HG03469 (cell line): ENCODE measurements at regions not wholly inside any gene's neighbourhood (a gene's known extent, or its start where the extent isn't known, plus 50 kb on each side); places are given as distances from the start of the nearest gene placed in this dataset.

ENCODE experiments used
- ATAC-seq: cut with Tn5 transposase; IDR thresholded peaks from one replicate; pipeline ENCODE4 v1.9.1; 2021; ENCODE audit warnings: mild to moderate bottlenecking, moderate library complexity, moderate number of reproducible peaks; ENCODE audit not compliant: unreplicated experiment

- no peak for ATAC-seq
Observed at GRCh38 chr10:110396284-110396651, 91.5 kb upstream of the SMNDC1 start.

GRCh38 chr10:110397856-110398255, 93.1 kb upstream of the SMNDC1 start:
- ATAC-seq = no peak

GRCh38 chr10:110398419-110399105, 93.8 kb upstream of the SMNDC1 start:
- no peak for ATAC-seq

- no peak for ATAC-seq
Observed at GRCh38 chr10:110399106-110399964, 94.6 kb upstream of the SMNDC1 start.

- no peak for ATAC-seq
Observed at GRCh38 chr10:110399965-110400933, 95.5 kb upstream of the SMNDC1 start.

- no peak for ATAC-seq
Observed at GRCh38 chr10:110401401-110402076, 96.2 kb upstream of the DUSP5 start.

- no peak for ATAC-seq
Observed at GRCh38 chr10:110402077-110402416, 95.7 kb upstream of the DUSP5 start.

GRCh38 chr10:110403593-110403992, 94.1 kb upstream of the DUSP5 start:
- no peak for ATAC-seq

- no peak for ATAC-seq
Observed at GRCh38 chr10:110404413-110404812, 93.3 kb upstream of the DUSP5 start.

GRCh38 chr10:110404825-110405224, 92.9 kb upstream of the DUSP5 start:
- no peak for ATAC-seq

- ATAC-seq = no peak
Observed at GRCh38 chr10:110405380-110405779, 92.3 kb upstream of the DUSP5 start.

- ATAC-seq = no peak
Observed at GRCh38 chr10:110407301-110408170, 90.2 kb upstream of the DUSP5 start.

- ATAC-seq = no peak
Observed at GRCh38 chr10:110408203-110408871, 89.4 kb upstream of the DUSP5 start.

- ATAC-seq = no peak
Observed at GRCh38 chr10:110408943-110409342, 88.8 kb upstream of the DUSP5 start.

- no peak for ATAC-seq
Observed at GRCh38 chr10:110409488-110409887, 88.2 kb upstream of the DUSP5 start.

- peak; percentile 37 for ATAC-seq
Observed at GRCh38 chr10:110409926-110410325, 87.8 kb upstream of the DUSP5 start.

GRCh38 chr10:110410329-110411046, 87.2 kb upstream of the DUSP5 start:
- ATAC-seq = no peak

- ATAC-seq = no peak
Observed at GRCh38 chr10:110411047-110411410, 86.7 kb upstream of the DUSP5 start.
